A549 (cell line): ENCODE measurements at regions not wholly inside any gene's neighbourhood (a gene's known extent, or its start where the extent isn't known, plus 50 kb on each side); places are given as distances from the start of the nearest gene placed in this dataset.

Source experiments
- MYC ChIP-seq: IDR thresholded peaks from 2 replicates; pipeline ENCODE4 v1.6.1; 2012; ENCODE audit warnings: mild to moderate bottlenecking, inconsistent platforms, low read length, improper control_type of control experiment, borderline replicate concordance
- POLR2A ChIP-seq: IDR thresholded peaks from 2 replicates; pipeline ENCODE4 v1.6.1; 2012; ENCODE audit warnings: mild to moderate bottlenecking, low read length
- TF ChIP-seq, protein P1 (sequence below): fragments of 200-600 bp; sonication (generic); IDR thresholded peaks from 2 replicates; pipeline ENCODE4 v1.6.1; 2016; ENCODE audit warnings: antibody characterized with exemption, mild to moderate bottlenecking, moderate library complexity

DNA sequence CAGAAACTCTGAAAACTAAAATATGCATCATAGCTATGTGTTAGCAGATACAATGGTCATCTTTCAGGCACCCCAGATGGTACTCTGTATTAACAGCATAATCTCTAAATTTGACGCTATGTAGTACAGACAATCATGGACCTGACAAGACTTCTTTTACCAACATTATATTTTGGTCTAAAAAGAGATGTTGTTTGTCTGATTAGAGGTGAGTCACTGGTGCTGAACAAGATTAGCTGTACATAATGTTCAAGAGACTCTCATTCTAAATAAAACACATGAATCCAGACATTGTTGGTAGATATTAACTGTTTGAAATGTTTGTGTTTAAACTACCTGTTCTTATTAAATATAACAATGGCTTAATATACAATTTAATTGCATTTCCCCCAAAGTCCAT, 146.4 kb upstream of the LMNTD1 start:
- TF ChIP-seq, protein P1, sequence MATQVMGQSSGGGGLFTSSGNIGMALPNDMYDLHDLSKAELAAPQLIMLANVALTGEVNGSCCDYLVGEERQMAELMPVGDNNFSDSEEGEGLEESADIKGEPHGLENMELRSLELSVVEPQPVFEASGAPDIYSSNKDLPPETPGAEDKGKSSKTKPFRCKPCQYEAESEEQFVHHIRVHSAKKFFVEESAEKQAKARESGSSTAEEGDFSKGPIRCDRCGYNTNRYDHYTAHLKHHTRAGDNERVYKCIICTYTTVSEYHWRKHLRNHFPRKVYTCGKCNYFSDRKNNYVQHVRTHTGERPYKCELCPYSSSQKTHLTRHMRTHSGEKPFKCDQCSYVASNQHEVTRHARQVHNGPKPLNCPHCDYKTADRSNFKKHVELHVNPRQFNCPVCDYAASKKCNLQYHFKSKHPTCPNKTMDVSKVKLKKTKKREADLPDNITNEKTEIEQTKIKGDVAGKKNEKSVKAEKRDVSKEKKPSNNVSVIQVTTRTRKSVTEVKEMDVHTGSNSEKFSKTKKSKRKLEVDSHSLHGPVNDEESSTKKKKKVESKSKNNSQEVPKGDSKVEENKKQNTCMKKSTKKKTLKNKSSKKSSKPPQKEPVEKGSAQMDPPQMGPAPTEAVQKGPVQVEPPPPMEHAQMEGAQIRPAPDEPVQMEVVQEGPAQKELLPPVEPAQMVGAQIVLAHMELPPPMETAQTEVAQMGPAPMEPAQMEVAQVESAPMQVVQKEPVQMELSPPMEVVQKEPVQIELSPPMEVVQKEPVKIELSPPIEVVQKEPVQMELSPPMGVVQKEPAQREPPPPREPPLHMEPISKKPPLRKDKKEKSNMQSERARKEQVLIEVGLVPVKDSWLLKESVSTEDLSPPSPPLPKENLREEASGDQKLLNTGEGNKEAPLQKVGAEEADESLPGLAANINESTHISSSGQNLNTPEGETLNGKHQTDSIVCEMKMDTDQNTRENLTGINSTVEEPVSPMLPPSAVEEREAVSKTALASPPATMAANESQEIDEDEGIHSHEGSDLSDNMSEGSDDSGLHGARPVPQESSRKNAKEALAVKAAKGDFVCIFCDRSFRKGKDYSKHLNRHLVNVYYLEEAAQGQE = no peak
- no peak for TF ChIP-seq POLR2A
- no peak for TF ChIP-seq MYC
